ENCODE measurements at regions not wholly inside any gene's neighbourhood (a gene's known extent, or its start where the extent isn't known, plus 50 kb on each side); places are given as distances from the start of the nearest gene placed in this dataset.

GRCh38 chr10:23999445-23999844 lies 209.5 kb upstream of the KIAA1217 start:
- intact Hi-C loops (cut with DNase I) = loop anchor here in 1 of 2 donors (10.0 kb wide), 1 partner anchor 355 kb away; no protein-coding TSS in a partner anchor

GRCh38 chr10:24000271-24000813 lies 208.6 kb upstream of the KIAA1217 start:
- H3K9me3 ChIP-seq = no peaks in the 10 kb centered on the region
- H3K27me3 ChIP-seq = no peaks in the 10 kb centered on the region
- no peak overlapping the region for H3K27ac ChIP-seq
- TF ChIP-seq POLR2A (IDR thresholded peaks at IDR 0.05) = no peak
- no peak for TF ChIP-seq CTCF (IDR thresholded peaks at IDR 0.05)
- ATAC-seq = no peak
- no peak overlapping the region for H3K4me3 ChIP-seq
- intact Hi-C loops (cut with DNase I) = loop anchor here in 1 of 2 donors (10.0 kb wide), 1 partner anchor 194 kb away; no protein-coding TSS in a partner anchor
- no peaks in the 10 kb centered on the region for H3K36me3 ChIP-seq
- no peak for DNase-seq
- 67% methylated on average over 8 of the region's 8 CpGs for WGBS (ENCODE audit: insufficient coverage, low coverage, low lambda C conversion rate, missing lambda C conversion rate)
- H3K4me1 ChIP-seq = no peaks in the 10 kb centered on the region

More at GRCh38 chr10:23999445-23999844, 209.5 kb upstream of the KIAA1217 start:
- TF ChIP-seq POLR2A (IDR thresholded peaks at IDR 0.05) = no peak
- no peak for TF ChIP-seq CTCF (IDR thresholded peaks at IDR 0.05)
- no peak for DNase-seq
- Histone ChIP-seq H3K27ac (no peak overlapping the region), H3K4me3 (no peak overlapping the region), H3K27me3 (no peaks in the 10 kb centered on the region), H3K36me3 (no peaks in the 10 kb centered on the region), H3K4me1 (no peaks in the 10 kb centered on the region), H3K9me3 (no peaks in the 10 kb centered on the region)
- ATAC-seq = no peak
- WGBS (ENCODE audit: insufficient coverage, low coverage, low lambda C conversion rate, missing lambda C conversion rate) = 83% methylated on average over 8 of the region's 9 CpGs

- H3K27ac ChIP-seq = no peak overlapping the region
- H3K36me3 ChIP-seq = no peaks in the 10 kb centered on the region
- TF ChIP-seq CTCF (IDR thresholded peaks at IDR 0.05) = no peak
- ATAC-seq = no peak
- no peaks in the 10 kb centered on the region for H3K27me3 ChIP-seq
- H3K4me1 ChIP-seq = no peaks in the 10 kb centered on the region
- no peak for DNase-seq
- no peak overlapping the region for H3K4me3 ChIP-seq
- no peaks in the 10 kb centered on the region for H3K9me3 ChIP-seq
- intact Hi-C loops (cut with DNase I) = loop anchor here in 1 of 2 donors (10.0 kb wide), 1 partner anchor 188 kb away; no protein-coding TSS in a partner anchor
- WGBS (ENCODE audit: insufficient coverage, low coverage, low lambda C conversion rate, missing lambda C conversion rate) = 57% methylated on average over 5 of the region's 5 CpGs
These were observed 202.2 kb upstream of the KIAA1217 start for GRCh38 chr10:24006741-24007140.

GRCh38 chr10:24007359-24007758 lies 201.6 kb upstream of the KIAA1217 start:
- H3K4me1 ChIP-seq = no peaks in the 10 kb centered on the region
- intact Hi-C loops (cut with DNase I) = loop anchor here in 1 of 2 donors (10.0 kb wide), 1 partner anchor 187 kb away; no protein-coding TSS in a partner anchor
- H3K27ac ChIP-seq = no peak overlapping the region
- WGBS (ENCODE audit: insufficient coverage, low coverage, low lambda C conversion rate, missing lambda C conversion rate) = 48% methylated on average over 3 of the region's 3 CpGs
- no peak for ATAC-seq
- no peak for DNase-seq
- no peaks in the 10 kb centered on the region for H3K27me3 ChIP-seq
- no peaks in the 10 kb centered on the region for H3K36me3 ChIP-seq
- no peaks in the 10 kb centered on the region for H3K9me3 ChIP-seq
- no peak for TF ChIP-seq POLR2A (IDR thresholded peaks at IDR 0.05)
- no peak for TF ChIP-seq CTCF (IDR thresholded peaks at IDR 0.05)
- no peak overlapping the region for H3K4me3 ChIP-seq
